HT1080 (cell line): ENCODE measurements at regions not wholly inside any gene's neighbourhood (a gene's known extent, or its start where the extent isn't known, plus 50 kb on each side); places are given as distances from the start of the nearest gene placed in this dataset.

ENCODE experiments used
- DNase-seq: peaks from one replicate; pipeline ENCODE4 v3.0.0-alpha.2; 2015; ENCODE audit warnings: low read depth

DNA sequence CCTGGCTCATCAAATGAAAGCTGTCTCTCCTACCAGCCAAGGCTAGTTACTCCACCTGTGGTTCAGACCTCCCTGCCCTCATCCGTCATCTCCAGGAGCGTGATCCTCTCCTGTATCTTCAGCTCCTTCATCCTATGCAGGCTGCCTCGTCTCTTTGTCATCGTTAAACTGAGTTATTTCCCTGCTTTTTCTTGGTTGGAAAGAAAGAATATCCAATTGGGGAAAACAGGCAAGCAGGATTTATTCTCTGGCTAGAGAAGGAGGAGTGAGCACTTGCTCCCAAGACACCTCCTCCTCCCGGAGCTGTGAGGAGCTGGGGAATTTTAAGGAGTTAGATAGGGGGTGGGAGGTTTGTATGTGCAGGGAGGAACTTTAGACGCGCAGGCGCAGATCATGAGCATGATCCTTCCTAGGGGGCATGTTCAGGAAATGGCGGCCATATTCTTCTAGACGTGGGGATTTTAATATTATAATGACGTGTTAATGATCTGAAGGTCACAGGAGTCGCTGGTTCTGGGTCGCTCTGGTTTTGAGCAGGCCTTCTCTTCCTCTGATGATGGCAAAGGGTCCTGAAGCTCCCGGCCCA is 156.4 kb upstream of the KL start:
- DNase-seq, result no peak

DNA sequence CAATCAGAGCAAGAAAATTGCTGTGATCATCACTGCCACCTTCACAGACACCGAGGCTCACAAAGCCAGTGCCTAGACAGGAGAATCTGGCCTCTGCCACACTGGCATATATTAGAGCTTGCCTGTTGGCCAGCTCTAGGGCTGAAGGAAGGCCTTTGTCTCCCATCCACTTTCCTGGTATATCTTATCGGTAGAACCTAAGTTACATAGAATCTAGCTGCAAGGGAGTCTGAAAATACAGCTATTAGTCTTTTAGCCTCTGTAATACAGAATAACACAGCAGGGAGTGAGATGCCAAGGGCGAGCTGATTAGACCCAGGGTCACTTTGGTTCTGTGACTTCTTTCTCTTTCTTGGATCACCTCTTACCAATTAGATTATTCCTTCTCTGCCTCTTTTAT is 154.9 kb upstream of the KL start:
- no peak for DNase-seq

DNA sequence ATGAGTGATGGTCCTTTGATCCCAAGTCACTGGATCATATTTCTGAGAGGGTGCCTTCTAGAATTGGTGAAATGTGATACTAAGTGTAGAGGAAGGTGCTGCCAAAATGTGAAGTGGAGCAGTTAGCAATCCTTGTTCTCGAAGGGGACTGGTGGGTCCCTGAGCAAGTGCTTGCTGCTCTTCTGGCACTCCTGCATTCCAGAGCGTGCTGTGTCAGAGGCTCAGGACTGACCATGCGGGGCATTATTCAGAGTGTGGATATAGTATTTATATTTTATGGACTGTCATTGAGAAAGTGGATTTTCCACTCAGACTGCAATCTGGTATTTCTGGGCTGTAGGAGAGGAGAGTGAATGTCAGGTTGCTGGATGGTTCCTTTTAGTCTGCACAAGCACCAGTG is 152.6 kb upstream of the KL start:
- DNase-seq, result no peak

DNA sequence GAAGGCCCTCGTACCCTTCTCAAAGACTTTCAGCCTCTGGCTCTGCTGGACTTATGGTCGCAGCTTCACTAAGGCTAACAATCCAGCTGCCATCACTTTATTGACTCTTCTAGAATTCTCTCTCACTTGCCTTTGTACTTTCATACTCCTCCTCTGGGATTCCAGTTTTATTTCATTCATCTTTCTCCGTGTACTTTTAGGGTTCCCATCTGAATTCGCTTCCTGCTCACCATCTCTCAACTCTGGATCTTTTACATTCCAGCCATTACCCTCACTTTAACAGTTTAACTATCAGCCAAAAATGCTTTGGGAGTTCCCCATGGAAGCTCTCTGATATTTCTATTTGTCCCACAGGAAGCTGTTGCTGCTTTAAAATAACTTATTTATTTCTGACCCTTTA is 149.3 kb upstream of the KL start:
- no peak for DNase-seq

DNA sequence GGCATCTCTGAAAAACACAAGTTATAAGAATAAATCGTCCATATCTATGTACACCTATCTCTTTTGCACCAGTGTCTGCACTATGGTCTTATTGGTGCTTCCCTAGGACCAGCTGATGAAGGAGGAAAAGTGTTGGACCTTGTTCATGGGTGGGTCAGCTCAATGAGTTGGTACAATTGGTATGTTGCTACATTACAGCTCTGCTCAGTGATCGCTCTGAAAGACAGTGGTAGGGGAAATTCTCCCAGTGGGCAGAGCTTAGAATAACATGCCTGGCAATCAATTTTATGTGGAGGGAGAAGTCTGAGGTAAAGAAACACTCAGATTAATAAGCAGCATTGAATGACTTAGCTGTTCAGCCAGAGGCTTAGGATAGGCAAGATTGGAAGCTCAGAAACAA is 138.7 kb upstream of the KL start:
- no peak for DNase-seq

DNA sequence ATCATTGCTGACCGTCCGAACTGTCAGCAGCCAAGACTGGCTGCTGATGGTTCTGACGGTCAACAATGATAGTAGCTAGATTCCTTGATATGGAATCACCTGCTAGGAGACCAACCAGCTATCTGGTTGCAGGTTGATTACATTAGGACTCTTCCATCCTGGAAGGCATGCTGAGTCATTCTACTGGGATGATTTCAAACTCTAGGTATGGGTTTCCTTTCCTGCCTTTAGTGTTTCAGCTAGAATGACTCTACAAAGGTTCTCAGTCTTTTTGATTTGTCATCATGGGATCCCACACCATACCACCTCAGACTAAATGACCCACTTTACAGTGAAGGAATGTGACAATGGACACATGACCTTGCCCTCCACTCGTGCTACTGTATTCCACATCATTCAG is 138.1 kb upstream of the KL start:
- peak; percentile 86 for DNase-seq

DNA sequence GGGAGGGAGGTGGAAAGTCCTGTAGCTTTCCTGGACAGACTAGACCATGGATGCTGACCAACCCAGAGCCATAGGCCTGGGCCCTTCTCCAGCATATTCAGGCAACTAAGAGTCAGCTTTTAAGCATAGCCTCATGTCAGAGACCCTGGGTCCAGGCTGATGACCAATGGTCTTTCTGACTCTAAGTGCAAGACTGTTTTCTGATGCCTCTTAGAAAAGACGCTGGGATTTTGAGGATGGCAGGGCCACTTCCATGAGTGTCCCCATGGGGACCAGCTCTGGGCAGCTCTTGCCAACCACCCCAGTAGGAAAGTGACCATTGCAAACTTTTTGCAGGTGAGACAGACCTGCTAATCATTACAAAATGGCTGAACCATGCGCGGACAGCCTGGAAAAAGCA is 135.6 kb upstream of the KL start:
- no peak for DNase-seq

DNA sequence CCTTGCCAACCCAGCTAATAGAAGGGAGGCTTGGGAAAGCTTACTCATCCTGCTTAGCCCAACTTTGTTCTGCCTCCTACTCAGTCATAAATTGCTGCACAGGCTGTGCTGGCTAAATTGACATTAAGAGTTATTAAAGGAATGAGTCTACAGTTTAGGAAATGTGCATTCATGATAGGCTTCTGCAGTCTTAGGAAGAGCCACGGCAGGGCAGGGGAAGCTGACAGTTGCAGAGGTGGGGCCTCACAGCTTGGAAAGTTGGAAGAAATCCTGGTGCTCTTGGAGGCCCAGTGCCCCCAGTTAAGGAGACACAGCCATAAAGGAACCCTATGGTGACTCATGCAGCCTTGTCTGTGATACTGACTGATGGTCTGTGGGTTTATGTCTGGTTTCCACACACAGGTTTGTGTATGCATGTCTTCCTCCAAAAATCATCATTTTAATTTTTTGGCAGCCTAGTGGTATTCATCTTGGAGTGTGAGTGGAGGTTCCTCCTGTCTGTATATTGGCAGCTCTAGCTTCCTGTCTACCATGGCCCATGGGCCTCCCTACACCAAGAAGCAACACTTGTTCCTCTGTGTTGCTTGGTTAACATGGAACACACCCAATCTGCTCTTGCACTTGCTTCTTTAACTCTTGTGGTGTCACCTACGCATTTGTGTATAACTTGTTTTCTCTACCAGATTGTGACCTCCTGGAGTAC is 135.0 kb upstream of the KL start:
- peak; percentile 56 for DNase-seq

DNA sequence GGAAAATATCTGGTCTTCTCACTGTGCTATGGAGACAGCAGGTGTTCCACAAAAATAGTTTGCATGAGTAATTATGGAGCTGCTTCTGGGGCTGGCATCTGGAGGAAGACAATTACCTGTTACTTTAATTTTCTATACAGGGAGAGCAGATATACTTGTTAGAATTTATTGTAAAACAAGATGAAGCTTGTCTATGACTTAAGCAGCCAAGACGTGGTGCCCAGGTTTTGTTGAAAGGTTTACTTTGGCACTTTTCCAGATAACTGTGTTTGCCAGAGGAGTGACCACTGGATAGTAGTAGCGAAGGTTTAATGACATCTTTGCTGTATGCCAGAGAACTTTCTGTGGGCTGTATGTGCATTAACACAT is 134.5 kb upstream of the KL start:
- DNase-seq, result no peak

DNA sequence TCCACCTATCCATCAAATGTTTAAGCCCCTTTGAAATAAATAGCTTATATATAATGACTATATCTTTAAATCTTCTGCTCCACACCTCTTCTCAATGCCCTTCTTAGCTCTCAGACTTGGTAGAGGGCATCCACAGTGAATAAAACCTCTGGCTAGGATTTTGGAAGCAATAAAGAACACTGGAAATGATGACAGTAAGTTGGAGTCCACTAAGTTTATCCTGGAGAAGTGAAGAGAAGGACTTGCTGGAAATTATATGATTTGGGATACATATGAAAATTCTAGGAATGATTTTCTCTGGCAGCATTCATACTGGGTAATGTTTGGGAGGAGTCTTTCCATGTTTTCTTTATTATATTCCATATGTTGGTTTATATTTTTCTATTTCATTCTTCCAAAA is 133.5 kb upstream of the KL start:
- DNase-seq, result no peak

DNA sequence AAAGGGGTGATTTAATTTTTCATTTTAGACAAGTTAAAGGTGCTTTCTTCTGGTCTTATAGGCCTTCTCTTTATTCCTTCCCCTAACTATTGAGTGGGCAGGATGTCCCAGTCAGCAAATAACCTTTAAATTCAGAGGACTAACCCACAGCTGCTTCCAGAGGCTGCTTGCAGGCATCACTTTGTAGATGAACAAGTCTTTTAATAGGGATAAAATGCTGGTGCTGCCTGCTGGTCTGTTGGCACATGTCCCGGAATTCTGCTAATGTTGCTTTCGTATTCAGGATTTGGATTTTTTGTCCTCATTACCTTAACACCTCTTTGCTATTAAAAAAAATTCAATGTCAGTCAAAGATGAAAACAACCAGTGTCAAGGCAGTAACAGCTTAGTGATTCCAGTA is 132.7 kb upstream of the KL start:
- DNase-seq, result no peak

DNA sequence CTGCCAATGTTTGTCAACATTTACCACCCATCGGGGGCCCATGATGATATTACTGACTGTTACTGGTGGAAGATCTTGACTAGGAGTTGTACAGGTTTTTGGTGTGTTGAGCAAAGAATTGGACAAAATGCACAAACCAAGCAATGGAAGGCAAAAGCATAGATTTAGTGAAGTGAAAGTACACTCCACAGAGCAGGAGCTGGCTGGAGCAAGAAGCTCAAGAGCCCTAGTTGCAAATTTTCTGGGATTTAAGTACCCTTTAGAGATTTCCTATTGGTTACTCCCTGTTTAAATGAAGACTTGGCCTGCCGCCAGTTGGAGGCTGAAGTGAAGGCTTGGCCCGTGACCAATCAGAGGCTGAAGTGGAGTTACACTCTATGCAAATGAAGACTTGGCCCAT is 128.6 kb upstream of the KL start:
- no peak for DNase-seq

DNA sequence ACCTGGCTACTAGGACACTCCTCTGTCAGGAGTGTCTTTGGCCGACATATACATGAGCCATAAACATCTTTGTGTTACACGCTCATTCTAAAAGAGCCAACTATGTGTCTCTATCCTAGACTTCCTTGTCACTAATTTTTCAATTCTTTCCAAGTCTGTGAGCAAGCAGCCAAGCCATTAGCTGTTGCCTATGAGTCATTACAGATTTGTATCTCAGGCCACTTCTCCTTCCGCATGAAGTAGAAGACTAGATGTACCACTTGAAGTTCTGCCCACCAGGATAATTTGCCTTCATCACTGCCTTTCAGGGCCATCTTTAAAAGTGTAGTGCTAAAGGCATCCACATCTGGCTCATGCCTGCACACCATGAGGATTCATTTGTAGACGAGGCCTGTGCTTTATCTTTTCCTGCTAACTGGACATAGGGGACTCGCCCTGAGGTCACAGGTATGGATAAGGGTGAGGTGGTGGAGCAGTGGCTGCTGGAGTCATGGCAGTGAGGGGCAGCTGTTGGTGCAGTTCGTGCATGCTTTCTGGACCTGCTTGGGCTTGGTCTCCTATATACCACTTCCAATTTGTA is 126.1 kb upstream of the KL start:
- DNase-seq, result no peak

DNA sequence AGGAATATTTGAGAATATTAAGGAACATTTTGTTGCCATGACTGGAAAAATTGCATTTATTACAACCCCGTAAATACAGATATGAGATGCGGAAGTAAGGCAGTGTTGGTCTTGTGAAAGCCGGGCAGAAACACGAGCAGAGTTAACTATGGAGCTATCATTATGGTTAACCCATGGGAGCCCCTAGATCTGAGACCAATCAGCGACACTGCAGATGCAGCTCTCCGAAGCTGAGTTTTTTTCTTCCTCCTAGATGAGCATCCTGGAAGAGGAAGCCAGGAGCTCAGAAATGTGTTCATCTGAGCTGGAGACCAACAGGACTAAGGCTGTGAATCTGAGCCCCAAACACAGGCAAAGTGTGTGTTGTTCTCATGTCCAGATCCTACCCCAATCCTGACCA is 123.0 kb upstream of the KL start:
- no peak for DNase-seq

DNA sequence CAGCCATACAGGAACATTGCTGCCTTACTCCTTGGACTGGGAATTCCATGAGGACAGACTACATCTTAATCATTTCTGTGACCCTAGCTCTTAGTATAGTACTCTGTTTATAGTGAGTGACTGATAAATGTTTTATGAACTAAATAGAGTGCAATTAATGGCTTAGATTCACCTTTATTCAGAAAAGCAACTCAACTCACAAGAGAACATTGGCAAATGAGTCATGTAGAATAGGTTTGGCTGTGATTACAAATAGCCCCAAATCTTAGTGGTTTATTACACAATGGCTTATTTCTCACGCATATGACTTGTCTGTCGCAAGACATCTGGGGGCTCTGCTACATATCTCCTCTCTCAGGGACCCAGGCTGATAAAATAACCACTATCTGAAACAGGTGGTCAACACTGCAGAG is 121.6 kb upstream of the KL start:
- DNase-seq, result peak; percentile 59

DNA sequence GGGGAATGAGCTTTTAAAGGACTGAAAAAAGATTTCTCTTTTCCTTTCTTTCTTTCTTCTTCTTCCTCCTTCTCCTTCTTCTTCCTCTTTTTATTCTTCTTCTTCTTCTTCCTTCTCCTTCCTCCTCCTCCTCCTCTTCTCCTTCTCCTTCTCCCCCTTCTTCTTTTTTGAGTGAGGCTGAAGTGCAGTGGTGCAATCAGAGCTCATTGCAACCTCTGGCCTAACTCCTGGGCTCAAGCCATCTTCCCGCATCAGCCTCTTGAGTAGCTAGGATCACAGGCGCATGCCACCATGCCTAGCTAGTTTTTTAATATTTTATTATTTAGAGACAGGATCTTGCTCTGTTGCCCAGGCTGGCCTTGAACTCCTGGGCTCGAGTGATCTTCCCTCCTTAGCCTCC is 120.9 kb upstream of the KL start:
- no peak for DNase-seq

DNA sequence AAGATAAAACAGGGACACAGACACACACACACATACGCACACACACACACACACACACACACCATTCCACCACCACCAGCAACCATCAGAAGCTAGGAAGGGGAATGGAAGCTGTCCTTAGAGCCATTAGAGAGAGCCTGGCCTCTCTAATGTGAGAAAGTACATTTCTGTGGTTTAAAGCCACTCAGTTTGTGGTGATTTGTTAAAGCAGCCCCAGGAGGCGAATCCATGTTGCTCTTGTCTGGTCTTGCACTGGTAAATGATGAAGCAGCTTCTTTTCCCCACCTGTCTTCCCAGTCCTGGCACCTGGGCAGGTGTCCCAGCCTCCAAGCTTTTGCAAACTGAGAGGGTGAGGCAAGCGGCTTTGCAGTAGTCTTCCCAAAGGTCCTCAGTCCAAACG is 118.9 kb upstream of the KL start:
- no peak for DNase-seq

DNA sequence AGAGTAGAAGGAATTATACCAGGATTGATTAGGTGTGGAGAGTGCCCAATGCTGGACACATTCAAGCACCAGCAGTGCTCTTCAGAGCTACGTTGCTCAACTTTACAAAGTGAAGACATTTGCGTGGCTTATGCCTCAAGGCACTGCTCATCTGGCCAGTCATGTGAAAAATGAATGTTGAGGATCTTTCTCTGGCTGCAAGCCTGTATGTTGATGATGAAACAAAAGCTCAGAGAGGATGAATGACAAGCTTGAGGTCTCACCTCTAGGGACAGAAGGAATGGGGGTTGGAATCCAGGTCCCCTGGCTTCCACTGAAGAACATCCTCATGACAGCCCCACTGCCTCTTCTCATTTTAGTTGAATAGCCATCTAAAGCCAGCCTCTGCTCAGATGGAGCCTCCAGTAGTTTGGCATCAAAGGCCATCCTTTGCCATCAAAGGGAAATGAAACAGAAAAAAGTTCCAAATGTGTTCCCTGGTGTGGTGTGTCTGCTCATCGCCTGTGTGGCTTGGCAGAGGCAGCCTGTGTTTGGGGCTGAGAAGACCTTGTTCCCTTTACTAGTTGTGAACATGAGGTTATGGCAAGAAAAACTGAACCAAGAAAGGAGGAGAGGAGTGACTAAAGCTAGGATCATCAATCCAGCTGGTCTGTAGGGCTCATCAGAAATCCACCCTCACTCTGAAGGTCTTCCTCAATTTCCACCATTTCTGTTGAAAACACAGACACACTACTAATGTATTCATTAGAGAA is 114.0 kb upstream of the KL start:
- DNase-seq, result no peak

DNA sequence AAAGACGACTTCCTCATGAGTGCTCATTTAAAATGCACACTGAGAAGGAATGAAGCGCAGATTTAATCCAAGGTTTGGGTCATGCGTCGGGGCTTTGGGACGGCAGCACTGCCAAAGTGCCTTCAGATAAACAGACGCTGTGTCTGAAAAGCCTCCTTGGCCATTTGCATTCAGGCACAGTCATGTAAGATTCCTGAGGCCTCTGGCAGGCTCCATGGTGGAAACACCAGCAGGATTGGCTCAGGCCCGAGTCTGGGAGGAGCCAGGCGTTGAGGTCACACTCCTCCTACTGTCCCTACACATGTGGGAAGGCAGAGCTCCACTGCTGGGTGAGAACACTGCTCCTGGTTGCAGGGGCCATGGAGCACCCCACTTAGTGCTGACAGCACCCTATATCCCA is 113.3 kb upstream of the KL start:
- DNase-seq, result no peak

DNA sequence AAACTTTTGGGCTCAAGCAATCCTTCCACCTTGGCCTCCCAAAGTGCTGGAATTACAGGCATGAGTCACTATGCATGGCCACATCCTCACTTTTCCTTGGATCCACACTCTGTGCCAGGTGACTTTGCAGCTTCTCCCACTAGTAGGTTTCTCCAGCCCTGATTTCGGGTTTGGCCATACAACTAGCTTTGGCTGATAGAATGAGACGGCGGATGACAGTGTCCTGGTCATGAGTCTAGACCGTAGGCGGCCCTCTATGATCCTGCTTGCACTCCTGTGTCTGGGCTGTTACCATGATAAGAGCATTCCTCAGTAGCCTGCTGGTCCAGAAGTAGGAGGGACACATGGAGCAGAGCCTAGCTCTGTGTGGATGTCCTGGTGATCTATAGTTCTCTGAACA is 112.5 kb upstream of the KL start:
- DNase-seq, result peak; percentile 24

DNA sequence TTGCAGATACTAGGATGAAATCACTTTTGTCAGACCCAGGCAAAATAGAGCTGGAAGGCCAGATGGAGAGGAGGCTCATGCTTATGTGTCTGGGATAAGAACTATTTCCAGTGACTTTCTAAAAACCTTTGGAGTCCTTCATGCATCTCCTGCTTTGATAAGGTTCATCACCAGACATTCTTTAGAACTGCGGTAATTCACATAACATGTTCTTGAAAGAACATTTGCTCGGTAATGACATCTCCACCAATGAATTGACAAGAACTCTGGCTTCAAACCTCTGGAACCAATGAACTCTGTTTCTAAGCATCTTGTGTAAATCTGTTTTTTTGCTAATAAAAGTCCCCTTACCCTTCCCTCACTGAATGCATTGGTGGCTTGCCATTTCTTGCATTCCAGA is 112.0 kb upstream of the KL start:
- no peak for DNase-seq

DNA sequence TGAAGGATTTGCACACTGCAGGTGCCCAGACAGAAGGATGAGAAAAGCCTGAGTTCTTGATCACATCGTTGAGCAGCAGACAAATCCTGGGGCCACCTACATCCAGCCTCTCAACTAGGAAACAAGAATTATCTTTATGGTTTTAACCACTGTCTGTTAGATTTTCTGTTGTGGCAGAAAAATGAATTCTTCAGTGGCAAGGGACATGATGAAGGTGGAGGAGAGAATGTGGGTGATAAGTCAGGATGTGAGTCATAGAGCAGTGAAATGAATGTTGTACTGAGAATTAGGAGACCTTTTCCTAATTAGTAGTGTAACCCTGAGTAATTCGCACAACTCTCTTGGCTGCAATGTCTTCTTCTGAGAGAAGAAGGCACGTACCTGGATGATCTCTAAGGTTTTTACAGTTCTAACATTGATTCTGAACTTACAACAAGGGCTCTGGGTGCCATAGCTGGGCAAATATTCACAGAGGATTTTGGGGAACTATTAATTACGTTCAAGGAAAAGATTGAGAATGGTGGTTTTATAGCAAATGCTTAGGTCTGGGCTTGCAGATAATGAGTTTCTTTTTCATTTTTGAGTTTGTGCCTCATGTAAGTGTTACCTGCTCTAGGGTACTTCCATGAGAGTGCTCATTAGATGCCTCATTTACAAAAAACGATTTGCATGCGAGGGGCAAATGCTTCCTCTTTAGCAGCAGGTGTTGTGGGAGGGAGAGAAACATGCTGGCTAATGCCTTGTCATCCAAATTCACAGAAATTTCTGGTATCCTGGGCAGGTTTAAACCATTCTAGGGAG is 111.0 kb upstream of the KL start:
- DNase-seq, result peak; percentile 77
